ENCODE measurements at regions not wholly inside any gene's neighbourhood (a gene's known extent, or its start where the extent isn't known, plus 50 kb on each side); places are given as distances from the start of the nearest gene placed in this dataset.

DNA sequence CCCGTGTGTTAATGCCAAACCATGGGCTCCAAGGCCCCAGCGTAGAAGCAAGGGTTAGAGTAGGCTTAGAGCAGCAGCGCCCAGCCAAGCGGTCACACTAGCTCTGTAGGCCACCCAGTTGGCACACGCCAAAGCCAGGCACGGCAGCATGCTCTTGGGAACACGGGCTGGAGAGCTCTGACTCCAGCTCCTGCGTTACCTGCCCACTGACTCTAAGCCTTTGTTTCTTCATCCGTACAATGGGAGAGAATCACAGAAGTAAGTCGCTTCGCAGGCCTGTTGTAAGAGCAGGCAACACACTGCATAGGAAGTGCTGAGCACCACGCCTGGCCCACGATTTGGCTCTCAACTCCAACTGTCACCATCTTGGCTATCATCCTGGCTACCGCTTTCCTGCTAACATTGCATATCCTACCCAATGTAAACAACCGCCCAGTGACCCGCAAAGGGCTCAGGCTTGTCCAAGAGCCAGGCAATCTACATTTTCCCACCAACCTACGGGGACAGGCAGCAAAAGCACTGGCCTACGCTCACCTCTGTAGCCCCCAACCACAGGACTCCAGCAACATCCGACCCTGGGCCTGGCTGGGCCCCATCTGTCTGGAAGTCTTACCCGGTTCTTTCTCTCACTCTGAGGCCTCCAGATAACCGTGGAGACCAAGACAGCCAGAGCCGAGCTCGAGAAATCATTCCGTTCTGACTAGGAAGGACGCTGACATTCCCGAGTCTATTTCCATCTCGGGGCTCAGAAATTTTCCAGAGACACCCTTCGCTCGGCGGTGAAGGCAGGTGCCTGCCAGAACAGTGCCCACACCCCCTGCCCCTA lies 91.5 kb upstream of the ZNF507 start:
- peaks cover 26% of the 10 kb centered on the region for H3K4me1 Mint-ChIP-seq
- no peak for DNase-seq
- TF ChIP-seq, protein P1, sequence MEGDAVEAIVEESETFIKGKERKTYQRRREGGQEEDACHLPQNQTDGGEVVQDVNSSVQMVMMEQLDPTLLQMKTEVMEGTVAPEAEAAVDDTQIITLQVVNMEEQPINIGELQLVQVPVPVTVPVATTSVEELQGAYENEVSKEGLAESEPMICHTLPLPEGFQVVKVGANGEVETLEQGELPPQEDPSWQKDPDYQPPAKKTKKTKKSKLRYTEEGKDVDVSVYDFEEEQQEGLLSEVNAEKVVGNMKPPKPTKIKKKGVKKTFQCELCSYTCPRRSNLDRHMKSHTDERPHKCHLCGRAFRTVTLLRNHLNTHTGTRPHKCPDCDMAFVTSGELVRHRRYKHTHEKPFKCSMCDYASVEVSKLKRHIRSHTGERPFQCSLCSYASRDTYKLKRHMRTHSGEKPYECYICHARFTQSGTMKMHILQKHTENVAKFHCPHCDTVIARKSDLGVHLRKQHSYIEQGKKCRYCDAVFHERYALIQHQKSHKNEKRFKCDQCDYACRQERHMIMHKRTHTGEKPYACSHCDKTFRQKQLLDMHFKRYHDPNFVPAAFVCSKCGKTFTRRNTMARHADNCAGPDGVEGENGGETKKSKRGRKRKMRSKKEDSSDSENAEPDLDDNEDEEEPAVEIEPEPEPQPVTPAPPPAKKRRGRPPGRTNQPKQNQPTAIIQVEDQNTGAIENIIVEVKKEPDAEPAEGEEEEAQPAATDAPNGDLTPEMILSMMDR (IDR thresholded peaks at IDR 0.05): no peak
- H3K9me3 Mint-ChIP-seq: no peaks in the 10 kb centered on the region
- H3K4me3 Mint-ChIP-seq: no peak overlapping the region
- no peaks in the 10 kb centered on the region for H3K36me3 Mint-ChIP-seq (ENCODE audit: low read depth)
- peaks cover 6% of the 10 kb centered on the region for H3K27me3 Mint-ChIP-seq (ENCODE audit: low read depth, poor library complexity)
- H3K27ac Mint-ChIP-seq: no peak overlapping the region

DNA sequence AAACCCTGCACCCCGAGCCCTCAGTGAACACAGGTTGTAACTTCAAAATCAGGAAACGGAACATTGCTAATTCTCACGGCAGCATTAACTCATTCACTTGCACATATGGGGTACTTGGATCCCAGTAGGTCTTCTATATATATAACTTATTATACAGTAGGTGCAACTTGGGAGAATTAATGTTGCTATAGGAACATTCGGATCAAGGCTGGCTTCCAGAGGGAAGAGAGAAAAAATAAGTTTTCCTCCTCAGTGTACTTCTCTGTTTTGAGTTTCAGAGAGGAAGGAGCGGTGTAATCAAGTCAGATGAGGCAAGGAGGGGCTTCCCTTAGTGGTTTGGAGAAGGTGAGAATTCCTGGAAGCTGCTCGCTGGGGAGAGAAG lies 90.9 kb upstream of the ZNF507 start:
- TF ChIP-seq, protein P1 (IDR thresholded peaks at IDR 0.05): no peak
- no peak overlapping the region for H3K4me3 Mint-ChIP-seq
- H3K27me3 Mint-ChIP-seq (ENCODE audit: low read depth, poor library complexity): peaks cover 3% of the 10 kb centered on the region
- no peak overlapping the region for H3K27ac Mint-ChIP-seq
- no peak for DNase-seq
- H3K36me3 Mint-ChIP-seq (ENCODE audit: low read depth): no peaks in the 10 kb centered on the region
- H3K9me3 Mint-ChIP-seq: peaks cover 3% of the 10 kb centered on the region
- H3K4me1 Mint-ChIP-seq: peaks cover 26% of the 10 kb centered on the region

DNA sequence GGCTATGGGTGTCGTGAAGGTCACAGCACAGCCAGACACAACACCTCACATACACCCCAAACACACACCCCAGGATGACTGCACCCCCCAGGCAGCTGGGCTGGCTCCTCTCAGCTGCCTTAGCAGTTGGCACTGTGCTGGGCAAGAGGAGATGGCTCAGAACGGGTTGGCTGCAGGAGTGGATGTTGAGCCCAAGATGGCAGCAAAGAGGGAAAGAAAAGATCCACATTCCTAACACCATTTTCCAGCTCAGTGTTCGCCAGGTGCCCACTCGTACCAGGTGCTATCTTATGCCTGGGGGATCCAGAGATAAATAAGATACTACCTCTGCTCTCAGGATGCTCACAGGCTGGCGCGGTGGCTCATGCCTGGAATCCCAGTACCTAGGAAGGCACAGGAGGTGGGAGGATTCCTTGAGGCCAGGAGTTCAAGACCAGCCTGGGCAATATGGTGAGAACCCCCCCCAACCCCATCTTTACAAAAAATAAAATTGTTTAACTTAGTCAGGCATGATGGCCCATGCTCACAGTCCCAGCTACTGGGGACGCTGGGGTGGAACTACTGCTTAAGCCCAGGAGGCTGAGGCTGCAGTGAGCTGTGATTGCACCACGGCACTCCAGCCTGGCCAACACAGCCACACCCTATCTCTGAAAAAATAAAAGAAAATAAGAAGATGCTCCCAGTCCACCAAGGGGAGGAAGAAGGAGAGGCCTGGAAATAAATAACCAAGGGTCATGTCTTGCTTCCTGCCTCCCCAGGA lies 89.7 kb upstream of the ZNF507 start:
- TF ChIP-seq, protein P1 (IDR thresholded peaks at IDR 0.05): no peak
- no peak for DNase-seq
- Mint-ChIP-seq H3K4me3 (no peak overlapping the region), H3K27ac (no peak overlapping the region), H3K27me3 (ENCODE audit: low read depth, poor library complexity) (no peaks in the 10 kb centered on the region), H3K4me1 (peaks cover 26% of the 10 kb centered on the region), H3K9me3 (peaks cover 7% of the 10 kb centered on the region), H3K36me3 (ENCODE audit: low read depth) (no peaks in the 10 kb centered on the region)

DNA sequence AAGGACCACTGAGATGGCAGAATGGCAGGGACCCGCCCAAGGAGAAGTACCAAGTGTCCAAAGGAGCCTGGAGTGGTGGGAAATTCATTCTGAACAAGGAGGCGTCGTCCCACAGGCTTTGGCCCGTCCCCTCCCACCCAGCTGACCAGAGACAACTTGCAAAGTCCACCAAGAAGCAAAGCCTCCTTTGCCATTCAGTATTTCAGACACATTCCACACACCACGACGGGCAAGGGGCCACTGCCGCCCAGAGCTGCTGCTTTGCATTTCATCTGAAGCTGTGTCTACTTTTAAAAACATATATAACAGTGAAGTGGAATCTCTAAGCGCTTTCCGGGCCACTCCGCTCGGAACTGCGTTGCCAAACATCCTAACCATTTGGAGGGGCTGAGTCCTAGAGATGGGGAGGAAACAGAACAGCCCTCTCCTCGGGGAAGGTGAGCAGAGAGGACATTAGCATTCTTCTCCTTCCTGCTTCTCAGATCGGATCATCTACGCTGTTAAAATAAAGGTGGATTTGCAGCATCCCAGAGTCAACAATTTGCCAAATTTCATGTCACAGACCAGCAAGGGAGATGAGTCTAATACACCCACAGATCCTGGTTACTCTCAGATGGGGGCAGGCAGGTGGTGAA lies 89.0 kb upstream of the ZNF507 start:
- H3K9me3 Mint-ChIP-seq: peaks cover 7% of the 10 kb centered on the region
- no peaks in the 10 kb centered on the region for H3K36me3 Mint-ChIP-seq (ENCODE audit: low read depth)
- H3K27me3 Mint-ChIP-seq (ENCODE audit: low read depth, poor library complexity): no peaks in the 10 kb centered on the region
- peak overlapping the region; percentile 75 for H3K27ac Mint-ChIP-seq
- DNase-seq: no peak
- H3K4me3 Mint-ChIP-seq: no peak overlapping the region
- TF ChIP-seq, protein P1 (IDR thresholded peaks at IDR 0.05): no peak
- peaks cover 26% of the 10 kb centered on the region for H3K4me1 Mint-ChIP-seq

DNA sequence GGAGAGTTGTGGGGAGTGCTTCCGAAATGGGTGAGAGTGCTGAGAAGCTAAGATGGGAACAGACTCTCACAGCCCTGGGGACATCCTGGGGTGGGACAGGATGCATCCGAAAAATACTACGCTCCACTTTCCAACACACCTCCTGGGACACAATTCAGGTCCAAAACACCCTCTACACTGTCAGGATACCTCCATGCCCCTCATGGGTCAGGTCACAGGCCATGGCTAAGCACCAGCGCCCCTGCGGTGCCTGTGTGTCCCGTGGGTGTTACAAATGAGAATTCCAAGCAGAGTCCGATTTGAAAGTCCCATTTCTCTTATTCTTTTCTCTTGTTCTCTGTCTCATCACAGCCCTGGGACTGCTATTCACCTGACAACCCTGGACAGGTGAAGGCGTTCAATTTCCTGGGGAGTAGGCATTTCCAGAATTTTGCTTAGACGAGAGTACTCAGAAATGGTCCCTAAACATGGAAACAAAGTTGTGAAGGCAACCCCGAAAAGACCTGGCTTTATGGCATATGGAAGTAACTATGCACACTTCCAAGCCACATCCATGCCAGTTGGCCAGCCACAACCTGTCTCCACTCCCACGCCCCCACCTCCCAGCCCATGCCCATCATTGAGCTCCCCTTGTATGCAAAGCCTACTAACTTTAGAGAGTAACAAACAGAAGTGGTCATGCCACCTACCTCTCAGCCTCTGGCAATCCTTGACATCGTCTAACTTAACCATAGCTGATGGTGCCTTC lies 87.9 kb upstream of the ZNF507 start:
- no peak overlapping the region for H3K27ac Mint-ChIP-seq
- no peaks in the 10 kb centered on the region for H3K27me3 Mint-ChIP-seq (ENCODE audit: low read depth, poor library complexity)
- H3K9me3 Mint-ChIP-seq: peaks cover 7% of the 10 kb centered on the region
- no peaks in the 10 kb centered on the region for H3K36me3 Mint-ChIP-seq (ENCODE audit: low read depth)
- TF ChIP-seq, protein P1 (IDR thresholded peaks at IDR 0.05): no peak
- no peak for DNase-seq
- H3K4me1 Mint-ChIP-seq: peaks cover 26% of the 10 kb centered on the region
- no peak overlapping the region for H3K4me3 Mint-ChIP-seq

Data from nephron progenitor cell (in vitro differentiated cells).